Panc1 (cell line): ENCODE measurements at regions not wholly inside any gene's neighbourhood (a gene's known extent, or its start where the extent isn't known, plus 50 kb on each side); places are given as distances from the start of the nearest gene placed in this dataset.

Experiments used
- POLR2AphosphoS5 ChIP-seq: IDR thresholded peaks from 2 replicates; pipeline ENCODE4 v1.6.1; 2012; ENCODE audit warnings: mild to moderate bottlenecking, low read depth, low read length, moderate library complexity
- TF ChIP-seq, protein P1 (sequence below): fragments of 450-650 bp; IDR thresholded peaks from 2 replicates; pipeline ENCODE4 v1.5.1; 2017; ENCODE audit warnings: mild to moderate bottlenecking
- TF ChIP-seq, protein P2 (sequence below), 2 experiments: IDR thresholded peaks; 2 replicates each; pipeline ENCODE4 v1.6.1; 2011 to 2012; ENCODE audit warnings: low read depth in 2 of 2, control low read depth in 1 of 2, low read length in 1 of 2, mild to moderate bottlenecking in 1 of 2, moderate library complexity in 1 of 2; ENCODE audit not compliant: insufficient read depth in 1 of 2

DNA sequence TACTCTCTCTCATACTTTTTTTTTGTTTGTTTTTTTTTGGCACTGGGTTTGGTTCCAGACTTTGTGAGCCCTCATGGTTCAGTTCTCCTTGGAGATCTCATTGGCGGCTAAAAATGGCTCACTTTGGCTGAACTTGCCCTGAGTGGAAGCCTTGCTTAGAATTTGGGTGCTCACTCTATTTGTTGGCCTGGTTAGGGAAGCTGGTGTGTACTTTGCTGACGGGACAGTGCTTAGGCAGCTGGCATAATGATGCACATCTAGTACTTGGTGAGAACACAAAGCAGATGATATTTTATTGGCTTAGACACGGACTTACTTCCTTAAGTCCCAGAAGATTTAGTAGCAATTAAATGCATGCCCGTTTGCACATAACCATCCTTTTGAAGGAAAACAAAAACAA lies 66.5 kb upstream of the GRAMD1B start:
- TF ChIP-seq, protein P1, sequence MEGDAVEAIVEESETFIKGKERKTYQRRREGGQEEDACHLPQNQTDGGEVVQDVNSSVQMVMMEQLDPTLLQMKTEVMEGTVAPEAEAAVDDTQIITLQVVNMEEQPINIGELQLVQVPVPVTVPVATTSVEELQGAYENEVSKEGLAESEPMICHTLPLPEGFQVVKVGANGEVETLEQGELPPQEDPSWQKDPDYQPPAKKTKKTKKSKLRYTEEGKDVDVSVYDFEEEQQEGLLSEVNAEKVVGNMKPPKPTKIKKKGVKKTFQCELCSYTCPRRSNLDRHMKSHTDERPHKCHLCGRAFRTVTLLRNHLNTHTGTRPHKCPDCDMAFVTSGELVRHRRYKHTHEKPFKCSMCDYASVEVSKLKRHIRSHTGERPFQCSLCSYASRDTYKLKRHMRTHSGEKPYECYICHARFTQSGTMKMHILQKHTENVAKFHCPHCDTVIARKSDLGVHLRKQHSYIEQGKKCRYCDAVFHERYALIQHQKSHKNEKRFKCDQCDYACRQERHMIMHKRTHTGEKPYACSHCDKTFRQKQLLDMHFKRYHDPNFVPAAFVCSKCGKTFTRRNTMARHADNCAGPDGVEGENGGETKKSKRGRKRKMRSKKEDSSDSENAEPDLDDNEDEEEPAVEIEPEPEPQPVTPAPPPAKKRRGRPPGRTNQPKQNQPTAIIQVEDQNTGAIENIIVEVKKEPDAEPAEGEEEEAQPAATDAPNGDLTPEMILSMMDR: no peak
- TF ChIP-seq, protein P2, sequence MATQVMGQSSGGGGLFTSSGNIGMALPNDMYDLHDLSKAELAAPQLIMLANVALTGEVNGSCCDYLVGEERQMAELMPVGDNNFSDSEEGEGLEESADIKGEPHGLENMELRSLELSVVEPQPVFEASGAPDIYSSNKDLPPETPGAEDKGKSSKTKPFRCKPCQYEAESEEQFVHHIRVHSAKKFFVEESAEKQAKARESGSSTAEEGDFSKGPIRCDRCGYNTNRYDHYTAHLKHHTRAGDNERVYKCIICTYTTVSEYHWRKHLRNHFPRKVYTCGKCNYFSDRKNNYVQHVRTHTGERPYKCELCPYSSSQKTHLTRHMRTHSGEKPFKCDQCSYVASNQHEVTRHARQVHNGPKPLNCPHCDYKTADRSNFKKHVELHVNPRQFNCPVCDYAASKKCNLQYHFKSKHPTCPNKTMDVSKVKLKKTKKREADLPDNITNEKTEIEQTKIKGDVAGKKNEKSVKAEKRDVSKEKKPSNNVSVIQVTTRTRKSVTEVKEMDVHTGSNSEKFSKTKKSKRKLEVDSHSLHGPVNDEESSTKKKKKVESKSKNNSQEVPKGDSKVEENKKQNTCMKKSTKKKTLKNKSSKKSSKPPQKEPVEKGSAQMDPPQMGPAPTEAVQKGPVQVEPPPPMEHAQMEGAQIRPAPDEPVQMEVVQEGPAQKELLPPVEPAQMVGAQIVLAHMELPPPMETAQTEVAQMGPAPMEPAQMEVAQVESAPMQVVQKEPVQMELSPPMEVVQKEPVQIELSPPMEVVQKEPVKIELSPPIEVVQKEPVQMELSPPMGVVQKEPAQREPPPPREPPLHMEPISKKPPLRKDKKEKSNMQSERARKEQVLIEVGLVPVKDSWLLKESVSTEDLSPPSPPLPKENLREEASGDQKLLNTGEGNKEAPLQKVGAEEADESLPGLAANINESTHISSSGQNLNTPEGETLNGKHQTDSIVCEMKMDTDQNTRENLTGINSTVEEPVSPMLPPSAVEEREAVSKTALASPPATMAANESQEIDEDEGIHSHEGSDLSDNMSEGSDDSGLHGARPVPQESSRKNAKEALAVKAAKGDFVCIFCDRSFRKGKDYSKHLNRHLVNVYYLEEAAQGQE (IDR thresholded peaks at IDR 0.05; ENCODE audit: insufficient read depth in 1 of 2, low read depth in 2 of 2, low read length in 1 of 2): no peak
- no peak for TF ChIP-seq POLR2AphosphoS5
